ENCODE measurements at regions not wholly inside any gene's neighbourhood (a gene's known extent, or its start where the extent isn't known, plus 50 kb on each side); places are given as distances from the start of the nearest gene placed in this dataset.

DNA sequence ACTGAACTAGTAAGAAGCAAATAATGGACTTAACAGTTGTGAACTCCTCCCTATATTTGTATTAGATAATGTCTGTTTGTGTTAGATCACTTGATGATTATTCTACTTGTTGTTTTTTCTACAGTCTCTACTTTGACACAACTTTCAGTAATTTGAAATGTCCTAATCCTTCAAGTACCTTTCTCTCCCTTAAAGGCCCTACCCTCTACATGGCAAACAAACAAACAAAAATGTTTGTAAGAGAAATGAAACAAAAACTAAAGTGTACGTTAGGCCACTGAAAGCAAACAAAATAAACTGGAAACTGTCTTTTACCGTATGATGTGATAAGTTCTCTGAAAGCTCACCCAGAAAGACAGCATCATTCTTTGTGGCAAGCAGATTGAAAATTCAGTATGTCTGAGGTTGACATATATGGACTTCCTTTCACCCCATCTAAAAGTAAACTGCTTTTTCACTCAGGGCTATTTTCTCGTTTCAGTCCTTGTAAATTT is 255.9 kb upstream of the SNX7 start:
- H3K4me3 Mint-ChIP-seq = no peak overlapping the region
- peak overlapping the region; percentile 76 for H3K27ac Mint-ChIP-seq
- Histone ChIP-seq H3K27me3 (replicated peaks in 1 of 2; ENCODE audit: control insufficient read depth in 2 of 2, extremely low read depth in 1 of 2, insufficient read depth in 2 of 2, low read length in 1 of 2) (no peaks in the 10 kb centered on the region), H3K4me3 (ENCODE audit: control insufficient read depth in 1 of 2, extremely low read depth in 1 of 2, low read length in 1 of 2) (no peak overlapping the region), H3K27ac (ENCODE audit: low read length) (peak overlapping the region; percentile 42), H3K36me3 (ENCODE audit: control insufficient read depth in 2 of 2, extremely low read depth in 1 of 2, insufficient read depth in 1 of 2, low read length in 1 of 2) (no peaks in the 10 kb centered on the region), H3K9me3 (no peaks in the 10 kb centered on the region), H3K4me1 (ENCODE audit: control insufficient read depth in 1 of 2, extremely low read depth in 1 of 2, insufficient read depth in 2 of 2, low read length in 2 of 2) (no peaks in the 10 kb centered on the region)
- peaks cover 5 to 25% (median 9%) of the 10 kb centered on the region in 3 donors for H3K4me1 Mint-ChIP-seq
- peak in 1 of 35 experiments; percentile 8 for DNase-seq
- no peaks in the 10 kb centered on the region for H3K9me3 Mint-ChIP-seq
- H3K36me3 Mint-ChIP-seq = no peaks in the 10 kb centered on the region
- POLR2A ChIA-PET = no interaction called here
- H3K27me3 Mint-ChIP-seq = no peaks in the 10 kb centered on the region
- no peak for ATAC-seq (replicated peaks in 1 of 4)
- no CpG with 5 or more reads among the region's 3 CpGs for WGBS (ENCODE audit: insufficient coverage)
- CTCF ChIA-PET = no interaction called here

GRCh38 chr1:98404866-98405265 is 256.7 kb upstream of the SNX7 start:
- Mint-ChIP-seq H3K4me1 (peaks cover 5 to 25% (median 9%) of the 10 kb centered on the region in 3 donors), H3K27ac (no peak overlapping the region), H3K27me3 (no peaks in the 10 kb centered on the region), H3K4me3 (no peak overlapping the region), H3K9me3 (no peaks in the 10 kb centered on the region), H3K36me3 (no peaks in the 10 kb centered on the region)
- H3K27me3 ChIP-seq (replicated peaks in 1 of 2; ENCODE audit: control insufficient read depth in 2 of 2, extremely low read depth in 1 of 2, insufficient read depth in 2 of 2, low read length in 1 of 2) = no peaks in the 10 kb centered on the region
- H3K36me3 ChIP-seq (ENCODE audit: control insufficient read depth in 2 of 2, extremely low read depth in 1 of 2, insufficient read depth in 1 of 2, low read length in 1 of 2) = no peaks in the 10 kb centered on the region
- CTCF ChIA-PET = no interaction called here
- DNase-seq (no peak), ATAC-seq (replicated peaks in 1 of 4) (no peak)
- H3K27ac ChIP-seq (ENCODE audit: low read length) = no peak overlapping the region
- no peak overlapping the region for H3K4me3 ChIP-seq (ENCODE audit: control insufficient read depth in 1 of 2, extremely low read depth in 1 of 2, low read length in 1 of 2)
- H3K4me1 ChIP-seq (ENCODE audit: control insufficient read depth in 1 of 2, extremely low read depth in 1 of 2, insufficient read depth in 2 of 2, low read length in 2 of 2) = no peaks in the 10 kb centered on the region
- POLR2A ChIA-PET = no interaction called here
- no CpG with 5 or more reads among the region's 2 CpGs for WGBS (ENCODE audit: insufficient coverage)
- no peaks in the 10 kb centered on the region for H3K9me3 ChIP-seq

- Histone ChIP-seq H3K36me3 (ENCODE audit: control insufficient read depth in 2 of 2, extremely low read depth in 1 of 2, insufficient read depth in 1 of 2, low read length in 1 of 2) (no peaks in the 10 kb centered on the region), H3K27ac (ENCODE audit: low read length) (no peak overlapping the region), H3K4me1 (ENCODE audit: control insufficient read depth in 1 of 2, extremely low read depth in 1 of 2, insufficient read depth in 2 of 2, low read length in 2 of 2) (no peaks in the 10 kb centered on the region), H3K9me3 (no peaks in the 10 kb centered on the region), H3K27me3 (replicated peaks in 1 of 2; ENCODE audit: control insufficient read depth in 2 of 2, extremely low read depth in 1 of 2, insufficient read depth in 2 of 2, low read length in 1 of 2) (no peaks in the 10 kb centered on the region), H3K4me3 (ENCODE audit: control insufficient read depth in 1 of 2, extremely low read depth in 1 of 2, low read length in 1 of 2) (no peak overlapping the region)
- DNase-seq (no peak), ATAC-seq (replicated peaks in 1 of 4) (no peak)
- Mint-ChIP-seq H3K9me3 (no peaks in the 10 kb centered on the region), H3K4me3 (no peak overlapping the region), H3K27ac (no peak overlapping the region), H3K27me3 (no peaks in the 10 kb centered on the region), H3K4me1 (peaks cover 5 to 25% (median 9%) of the 10 kb centered on the region in 3 donors), H3K36me3 (no peaks in the 10 kb centered on the region)
- no CpG with 5 or more reads among the region's 2 CpGs for WGBS (ENCODE audit: insufficient coverage)
- ChIA-PET POLR2A (no interaction called here), CTCF (no interaction called here)
Measured at GRCh38 chr1:98403963-98404480, 257.5 kb upstream of the SNX7 start.

- no peak for ATAC-seq (replicated peaks in 1 of 4)
- no CpG with 5 or more reads among the region's 2 CpGs for WGBS (ENCODE audit: insufficient coverage)
- Mint-ChIP-seq H3K27me3 (no peaks in the 10 kb centered on the region), H3K9me3 (no peaks in the 10 kb centered on the region), H3K27ac (no peak overlapping the region), H3K4me3 (no peak overlapping the region), H3K36me3 (no peaks in the 10 kb centered on the region), H3K4me1 (peaks cover 5 to 29% (median 11%) of the 10 kb centered on the region in 3 donors)
- H3K4me3 ChIP-seq (ENCODE audit: control insufficient read depth in 1 of 2, extremely low read depth in 1 of 2, low read length in 1 of 2) = no peak overlapping the region
- H3K9me3 ChIP-seq = no peaks in the 10 kb centered on the region
- no peak for DNase-seq
- H3K27ac ChIP-seq (ENCODE audit: low read length) = no peak overlapping the region
- H3K27me3 ChIP-seq (replicated peaks in 1 of 2; ENCODE audit: control insufficient read depth in 2 of 2, extremely low read depth in 1 of 2, insufficient read depth in 2 of 2, low read length in 1 of 2) = no peaks in the 10 kb centered on the region
- no peaks in the 10 kb centered on the region for H3K36me3 ChIP-seq (ENCODE audit: control insufficient read depth in 2 of 2, extremely low read depth in 1 of 2, insufficient read depth in 1 of 2, low read length in 1 of 2)
- no peaks in the 10 kb centered on the region for H3K4me1 ChIP-seq (ENCODE audit: control insufficient read depth in 1 of 2, extremely low read depth in 1 of 2, insufficient read depth in 2 of 2, low read length in 2 of 2)
- ChIA-PET POLR2A (no interaction called here), CTCF (no interaction called here)
Measured at GRCh38 chr1:98402860-98403259, 258.7 kb upstream of the SNX7 start.

- no peak overlapping the region for H3K4me3 Mint-ChIP-seq
- no peaks in the 10 kb centered on the region for H3K27me3 ChIP-seq (replicated peaks in 1 of 2; ENCODE audit: control insufficient read depth in 2 of 2, extremely low read depth in 1 of 2, insufficient read depth in 2 of 2, low read length in 1 of 2)
- H3K27ac ChIP-seq (ENCODE audit: low read length) = no peak overlapping the region
- no peaks in the 10 kb centered on the region for H3K9me3 ChIP-seq
- no peak overlapping the region for H3K4me3 ChIP-seq (ENCODE audit: control insufficient read depth in 1 of 2, extremely low read depth in 1 of 2, low read length in 1 of 2)
- no peaks in the 10 kb centered on the region for H3K36me3 Mint-ChIP-seq
- whole genome bisulfite sequencing (ENCODE audit: insufficient coverage) = no CpG with 5 or more reads among the region's 2 CpGs
- ChIA-PET POLR2A (no interaction called here), CTCF (no interaction called here)
- H3K9me3 Mint-ChIP-seq = no peaks in the 10 kb centered on the region
- no peak for DNase-seq
- H3K36me3 ChIP-seq (ENCODE audit: control insufficient read depth in 2 of 2, extremely low read depth in 1 of 2, insufficient read depth in 1 of 2, low read length in 1 of 2) = no peaks in the 10 kb centered on the region
- H3K4me1 Mint-ChIP-seq = peaks cover 5 to 24% (median 8%) of the 10 kb centered on the region in 3 donors
- no peaks in the 10 kb centered on the region for H3K4me1 ChIP-seq (ENCODE audit: control insufficient read depth in 1 of 2, extremely low read depth in 1 of 2, insufficient read depth in 2 of 2, low read length in 2 of 2)
- no peaks in the 10 kb centered on the region for H3K27me3 Mint-ChIP-seq
- no peak overlapping the region for H3K27ac Mint-ChIP-seq
- ATAC-seq (replicated peaks in 1 of 4) = no peak
Measured at GRCh38 chr1:98400446-98400845, 261.1 kb upstream of the SNX7 start.

DNA sequence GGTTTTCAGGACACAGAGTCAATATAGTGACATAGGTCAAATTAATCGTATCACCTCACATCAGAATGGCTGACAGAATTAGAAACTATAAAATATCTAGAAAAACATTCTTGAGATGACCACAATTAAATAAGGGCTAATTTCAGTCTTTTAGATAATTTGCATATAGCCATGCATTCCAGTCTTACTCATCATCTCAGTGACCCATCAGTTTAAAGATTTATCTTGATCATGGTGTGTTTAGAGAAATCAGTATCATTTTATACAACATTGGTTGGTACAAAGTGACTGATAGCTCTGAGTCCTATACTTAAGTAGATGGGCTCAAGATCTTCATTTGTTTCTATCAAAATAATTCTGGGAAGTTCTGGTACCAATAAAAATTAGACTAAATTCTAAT is 262.3 kb upstream of the SNX7 start:
- no peaks in the 10 kb centered on the region for H3K9me3 Mint-ChIP-seq
- ATAC-seq (replicated peaks in 1 of 4) = no peak
- no peak overlapping the region for H3K4me3 ChIP-seq (ENCODE audit: control insufficient read depth in 1 of 2, extremely low read depth in 1 of 2, low read length in 1 of 2)
- DNase-seq = no peak
- H3K27me3 ChIP-seq (replicated peaks in 1 of 2; ENCODE audit: control insufficient read depth in 2 of 2, extremely low read depth in 1 of 2, insufficient read depth in 2 of 2, low read length in 1 of 2) = no peaks in the 10 kb centered on the region
- no peak overlapping the region for H3K27ac ChIP-seq (ENCODE audit: low read length)
- ChIA-PET POLR2A (no interaction called here), CTCF (no interaction called here)
- no peak overlapping the region for H3K4me3 Mint-ChIP-seq
- H3K4me1 ChIP-seq (ENCODE audit: control insufficient read depth in 1 of 2, extremely low read depth in 1 of 2, insufficient read depth in 2 of 2, low read length in 2 of 2) = no peaks in the 10 kb centered on the region
- H3K27ac Mint-ChIP-seq = no peak overlapping the region
- no peaks in the 10 kb centered on the region for H3K27me3 Mint-ChIP-seq
- H3K36me3 Mint-ChIP-seq = no peaks in the 10 kb centered on the region
- no peaks in the 10 kb centered on the region for H3K36me3 ChIP-seq (ENCODE audit: control insufficient read depth in 2 of 2, extremely low read depth in 1 of 2, insufficient read depth in 1 of 2, low read length in 1 of 2)
- peaks cover 5 to 19% (median 8%) of the 10 kb centered on the region in 3 donors for H3K4me1 Mint-ChIP-seq
- no CpG with 5 or more reads among the region's 1 CpG for WGBS (ENCODE audit: insufficient coverage)
- no peaks in the 10 kb centered on the region for H3K9me3 ChIP-seq

DNA sequence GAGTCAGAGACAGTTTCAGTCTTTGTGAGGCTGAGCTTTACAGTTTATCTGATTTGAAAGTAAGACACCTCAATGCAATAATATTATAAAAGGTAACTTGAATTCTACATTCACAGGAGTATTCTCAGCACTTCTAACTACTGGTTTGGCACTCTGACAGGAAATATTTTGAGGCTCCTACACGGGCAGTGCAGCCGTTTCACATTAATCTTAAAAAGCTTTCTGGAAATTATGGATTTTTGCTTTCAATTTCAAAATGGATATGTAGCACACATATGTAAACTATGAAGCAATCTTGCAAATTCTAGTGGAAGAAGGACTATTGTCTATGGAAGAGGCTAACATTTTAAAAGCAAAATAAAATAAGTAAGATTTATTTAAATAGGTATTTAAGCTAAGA is 262.9 kb upstream of the SNX7 start:
- CTCF ChIA-PET = no interaction called here

More for the DNA sequence above, 262.9 kb upstream of the SNX7 start:
- no peaks in the 10 kb centered on the region for H3K27me3 Mint-ChIP-seq
- peaks cover 5 to 15% (median 8%) of the 10 kb centered on the region in 3 donors for H3K4me1 Mint-ChIP-seq
- no peak overlapping the region for H3K4me3 Mint-ChIP-seq
- H3K27ac ChIP-seq (ENCODE audit: low read length) = no peak overlapping the region
- H3K36me3 ChIP-seq (ENCODE audit: control insufficient read depth in 2 of 2, extremely low read depth in 1 of 2, insufficient read depth in 1 of 2, low read length in 1 of 2) = no peaks in the 10 kb centered on the region
- DNase-seq (no peak), ATAC-seq (replicated peaks in 1 of 4) (no peak)
- no peak overlapping the region for H3K27ac Mint-ChIP-seq
- H3K9me3 ChIP-seq = no peaks in the 10 kb centered on the region
- no peaks in the 10 kb centered on the region for H3K4me1 ChIP-seq (ENCODE audit: control insufficient read depth in 1 of 2, extremely low read depth in 1 of 2, insufficient read depth in 2 of 2, low read length in 2 of 2)
- WGBS (ENCODE audit: insufficient coverage) = no CpG with 5 or more reads among the region's 2 CpGs
- POLR2A ChIA-PET = no interaction called here
- no peaks in the 10 kb centered on the region for H3K27me3 ChIP-seq (replicated peaks in 1 of 2; ENCODE audit: control insufficient read depth in 2 of 2, extremely low read depth in 1 of 2, insufficient read depth in 2 of 2, low read length in 1 of 2)
- H3K4me3 ChIP-seq (ENCODE audit: control insufficient read depth in 1 of 2, extremely low read depth in 1 of 2, low read length in 1 of 2) = no peak overlapping the region
- H3K9me3 Mint-ChIP-seq = no peaks in the 10 kb centered on the region
- no peaks in the 10 kb centered on the region for H3K36me3 Mint-ChIP-seq
